ENCODE measurements at regions not wholly inside any gene's neighbourhood (a gene's known extent, or its start where the extent isn't known, plus 50 kb on each side); places are given as distances from the start of the nearest gene placed in this dataset.

DNA sequence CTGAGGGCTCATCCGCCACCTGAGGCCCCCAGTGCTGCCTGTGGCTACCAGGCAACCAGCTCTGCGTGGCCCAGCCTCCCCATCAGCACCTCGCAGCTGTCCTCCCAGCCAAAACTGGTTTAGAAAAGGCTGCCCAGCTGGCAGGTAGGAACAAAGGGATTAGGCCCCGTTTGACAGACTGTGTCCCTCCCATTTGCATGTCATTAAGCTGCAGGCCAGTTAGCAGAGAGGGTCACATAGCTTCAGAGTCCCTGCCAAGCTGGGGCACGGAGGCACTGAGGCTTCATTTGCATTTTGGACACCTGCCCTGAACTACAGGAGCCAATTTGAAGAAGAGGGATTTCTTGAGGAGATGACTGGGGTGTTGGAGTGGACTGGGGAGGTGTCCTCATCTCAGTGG lies 177.9 kb downstream of the TLE3 start:
- intact Hi-C loops (cut with DNase I) = no loop called here
- ATAC-seq (no peak), DNase-seq (no peak)
- H3K27me3 ChIP-seq (ENCODE audit: low read depth) = no peaks in the 10 kb centered on the region
- no peaks in the 10 kb centered on the region for H3K4me1 ChIP-seq
- no peak overlapping the region for H3K27ac ChIP-seq
- peaks cover 9% of the 10 kb centered on the region for H3K9me3 ChIP-seq
- H3K36me3 ChIP-seq = no peaks in the 10 kb centered on the region
- TF ChIP-seq CTCF (IDR thresholded peaks at IDR 0.05) = no peak
- H3K4me3 ChIP-seq = no peak overlapping the region

- Histone ChIP-seq H3K27ac (no peak overlapping the region), H3K4me1 (no peaks in the 10 kb centered on the region), H3K27me3 (ENCODE audit: low read depth) (no peaks in the 10 kb centered on the region), H3K9me3 (peaks cover 12% of the 10 kb centered on the region), H3K36me3 (no peaks in the 10 kb centered on the region), H3K4me3 (no peak overlapping the region)
- intact Hi-C loops (cut with DNase I) = no loop called here
- TF ChIP-seq CTCF (IDR thresholded peaks at IDR 0.05) = no peak
- no peak for DNase-seq
- no peak for ATAC-seq
Observed at GRCh38 chr15:69920221-69920620, 177.5 kb downstream of the TLE3 start.

DNA sequence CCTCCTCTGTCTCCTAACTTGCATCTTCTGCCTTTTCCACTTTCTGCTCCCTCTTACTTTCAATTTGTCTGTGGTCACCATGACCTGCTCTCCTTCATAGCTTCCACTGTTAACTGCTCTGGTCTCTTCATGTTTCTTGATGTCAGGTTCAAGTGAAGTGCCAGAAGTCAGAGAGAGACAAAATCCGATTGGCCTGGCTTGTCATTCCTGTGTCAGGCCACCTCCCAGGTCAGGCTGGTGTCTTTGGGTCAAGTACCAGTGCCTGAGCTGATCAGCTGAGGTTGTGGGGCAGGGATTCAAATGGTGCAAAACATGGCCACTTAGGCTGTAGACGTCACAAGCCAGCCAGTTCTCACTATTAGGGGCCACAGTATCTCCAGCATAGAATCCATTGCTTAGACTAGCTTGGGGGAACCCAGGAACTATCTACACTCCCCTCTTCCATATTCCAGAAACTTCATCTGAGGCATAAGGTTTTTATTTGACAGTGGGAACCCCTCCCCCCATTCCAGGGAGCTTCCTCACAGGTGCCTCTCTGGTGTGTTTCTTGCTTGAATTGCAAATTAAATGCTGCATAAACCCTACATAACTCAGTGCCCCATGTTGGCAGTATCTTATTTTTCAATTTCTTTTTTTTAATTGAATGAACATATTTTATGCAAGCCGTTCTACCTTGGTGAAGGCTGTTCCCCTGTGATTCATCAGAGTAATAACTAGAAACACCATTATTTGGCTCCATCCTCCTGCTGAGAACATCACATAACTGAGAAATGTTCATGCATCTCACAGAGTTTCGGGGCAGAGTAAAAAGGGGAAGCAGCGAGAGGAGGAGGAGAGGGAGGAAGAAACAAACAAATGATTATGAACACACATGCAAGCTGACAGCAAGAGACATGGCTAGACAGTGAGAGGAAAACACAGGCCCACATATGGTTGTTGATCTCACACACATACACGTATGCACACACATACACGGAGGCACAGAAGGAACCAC lies 175.8 kb downstream of the TLE3 start:
- TF ChIP-seq CTCF (IDR thresholded peaks at IDR 0.05) = no peak
- H3K36me3 ChIP-seq = no peaks in the 10 kb centered on the region

GRCh38 chr15:69924531-69924930 lies 173.2 kb downstream of the TLE3 start:
- no peak for TF ChIP-seq CTCF (IDR thresholded peaks at IDR 0.05)
- Histone ChIP-seq H3K4me1 (no peaks in the 10 kb centered on the region), H3K4me3 (no peak overlapping the region), H3K27me3 (ENCODE audit: low read depth) (no peaks in the 10 kb centered on the region), H3K27ac (no peak overlapping the region), H3K9me3 (peaks cover 12% of the 10 kb centered on the region), H3K36me3 (no peaks in the 10 kb centered on the region)
- no peak for DNase-seq
- no peak for ATAC-seq
- intact Hi-C loops (cut with DNase I) = no loop called here

More for the DNA sequence above, 175.8 kb downstream of the TLE3 start:
- Histone ChIP-seq H3K27ac (no peak overlapping the region), H3K27me3 (ENCODE audit: low read depth) (no peaks in the 10 kb centered on the region), H3K4me3 (no peak overlapping the region), H3K4me1 (no peaks in the 10 kb centered on the region), H3K9me3 (peaks cover 12% of the 10 kb centered on the region)
- intact Hi-C loops (cut with DNase I) = no loop called here
- ATAC-seq (no peak), DNase-seq (no peak)

- no peak overlapping the region for H3K27ac ChIP-seq
- intact Hi-C loops (cut with DNase I) = no loop called here
- H3K4me3 ChIP-seq = no peak overlapping the region
- H3K27me3 ChIP-seq (ENCODE audit: low read depth) = no peaks in the 10 kb centered on the region
- H3K4me1 ChIP-seq = no peaks in the 10 kb centered on the region
- DNase-seq (no peak), ATAC-seq (no peak)
- peaks cover 12% of the 10 kb centered on the region for H3K9me3 ChIP-seq
- no peak for TF ChIP-seq CTCF (IDR thresholded peaks at IDR 0.05)
- H3K36me3 ChIP-seq = no peaks in the 10 kb centered on the region
Observed at GRCh38 chr15:69926006-69926405, 171.7 kb downstream of the TLE3 start.
